UCSD-AML1 (cell line): ENCODE measurements at regions not wholly inside any gene's neighbourhood (a gene's known extent, or its start where the extent isn't known, plus 50 kb on each side); places are given as distances from the start of the nearest gene placed in this dataset.

ENCODE experiments used
- DNase-seq: peaks from one replicate; lab custom pipeline; 2025; ENCODE audit not compliant: unreplicated experiment; lab: John Stamatoyannopoulos, UW

GRCh38 chr7:41808541-41808940 lies 105.7 kb upstream of the INHBA start:
- DNase-seq: no peak

GRCh38 chr7:41803569-41803968 lies 100.7 kb upstream of the INHBA start:
- no peak for DNase-seq

GRCh38 chr7:41796331-41796730 lies 93.4 kb upstream of the INHBA start:
- DNase-seq: no peak

DNA sequence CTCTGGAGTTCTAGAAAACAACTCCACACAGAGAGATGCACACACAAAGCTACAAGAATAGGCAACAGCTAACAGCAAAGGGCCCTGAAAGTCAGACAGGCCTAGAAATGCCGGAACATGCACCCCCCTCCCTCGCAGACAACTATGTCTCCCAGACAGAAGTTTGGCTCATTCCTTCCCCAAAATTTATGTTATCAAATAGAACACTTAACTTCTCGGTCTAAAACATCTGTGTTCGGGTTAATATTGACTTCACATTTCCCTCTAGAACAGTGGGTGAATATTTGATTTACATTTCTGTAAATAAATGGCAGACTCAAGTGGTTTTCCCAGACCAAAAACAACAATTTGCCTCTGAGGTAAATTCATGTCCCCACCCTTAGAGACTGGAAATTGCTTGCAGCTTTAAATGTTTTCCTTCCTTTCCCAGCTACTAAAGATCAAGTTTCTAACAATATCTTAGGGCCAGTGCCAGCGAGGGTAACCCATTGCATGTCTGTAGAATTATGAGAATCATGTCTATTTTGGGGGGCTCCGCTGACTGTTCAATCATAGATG lies 92.5 kb upstream of the INHBA start:
- DNase-seq: no peak

GRCh38 chr7:41793556-41793955 lies 90.7 kb upstream of the INHBA start:
- no peak for DNase-seq

DNA sequence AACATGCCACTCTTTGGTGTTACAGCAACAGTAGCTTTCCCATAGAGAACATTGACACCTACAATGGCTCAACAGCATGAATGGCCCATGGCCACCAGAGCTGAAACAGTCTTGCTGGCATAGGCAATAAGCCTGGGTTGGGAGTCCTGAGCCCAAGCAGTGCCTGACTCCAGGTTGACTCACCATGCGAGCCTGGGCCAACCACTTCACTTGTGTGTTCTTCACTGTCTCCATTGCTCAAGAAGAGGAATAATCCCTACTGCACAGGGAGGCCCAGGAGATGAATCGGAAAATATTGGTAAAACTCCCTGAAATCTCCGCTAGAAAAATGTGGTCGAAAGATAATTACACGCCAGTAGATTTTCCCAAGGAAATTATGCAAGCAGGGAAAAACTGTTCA lies 89.2 kb upstream of the INHBA start:
- no peak for DNase-seq

DNA sequence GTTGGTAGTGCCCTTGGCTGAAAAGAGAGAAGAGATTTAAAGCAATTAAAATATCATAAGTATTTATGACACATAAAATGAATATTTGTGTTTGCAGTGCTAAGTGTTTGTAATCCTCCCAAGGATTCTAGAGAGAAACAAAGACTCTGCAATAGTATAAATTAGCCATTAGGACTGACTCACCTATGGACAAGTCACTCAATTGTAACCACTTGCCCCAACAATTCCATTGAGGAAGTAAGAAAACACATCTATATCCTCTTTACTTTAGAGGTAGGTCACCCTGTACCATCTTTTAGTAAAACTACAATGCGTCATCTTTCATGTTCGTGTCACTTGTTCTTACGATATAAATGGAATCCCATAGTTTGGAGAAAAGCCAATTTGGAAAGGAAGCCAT lies 85.7 kb upstream of the INHBA start:
- DNase-seq: no peak

DNA sequence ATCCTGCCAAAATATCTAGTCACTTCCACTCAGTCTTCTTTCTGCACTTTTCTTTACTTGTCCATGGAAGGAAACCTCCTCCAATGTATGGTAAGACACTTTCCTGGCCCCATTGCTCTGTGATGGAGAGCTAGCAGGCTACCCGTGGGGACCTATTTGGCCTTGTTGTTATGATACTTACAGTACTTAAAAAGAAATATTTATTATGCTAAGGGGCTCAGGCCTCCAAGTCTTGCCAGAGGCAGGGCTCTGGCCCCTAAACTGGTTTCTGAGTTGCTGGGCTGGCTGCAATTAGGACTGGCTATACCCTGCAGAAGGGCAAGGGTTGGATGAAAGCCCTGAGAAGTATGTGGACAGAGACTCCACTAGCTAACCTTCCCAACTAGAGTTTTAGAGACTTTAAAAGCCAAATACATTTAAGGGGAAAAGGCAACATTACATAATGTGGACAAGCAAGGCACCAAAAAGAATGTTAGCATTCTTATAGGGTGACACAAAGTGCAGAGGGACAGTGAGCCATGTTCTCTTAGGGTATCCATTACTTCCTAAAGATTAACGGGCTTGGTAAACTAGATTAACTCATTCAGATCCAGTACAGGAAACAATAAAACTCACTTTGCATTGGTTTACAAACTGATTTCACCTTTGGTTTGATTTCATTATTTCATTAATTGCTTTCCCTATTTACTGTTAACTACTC lies 84.9 kb upstream of the INHBA start:
- no peak for DNase-seq

DNA sequence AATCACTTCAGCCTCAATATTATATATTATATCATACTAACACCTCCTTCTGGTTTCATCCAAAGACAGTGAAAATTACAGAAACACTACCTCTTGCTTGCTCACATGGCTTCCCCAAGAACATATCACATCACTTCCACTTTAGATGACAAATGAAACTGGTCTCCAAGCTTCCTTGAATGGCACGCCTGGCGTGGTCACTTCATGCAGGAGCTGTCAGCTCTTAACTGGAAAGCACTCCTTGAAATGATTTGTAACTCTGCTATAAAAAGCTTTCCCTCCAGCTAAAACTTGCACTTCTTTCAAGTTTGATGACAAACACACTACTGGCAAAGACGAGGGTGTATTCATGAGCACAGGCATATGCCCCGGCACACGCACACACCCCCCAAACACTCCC lies 84.1 kb upstream of the INHBA start:
- peak; percentile 11 for DNase-seq

DNA sequence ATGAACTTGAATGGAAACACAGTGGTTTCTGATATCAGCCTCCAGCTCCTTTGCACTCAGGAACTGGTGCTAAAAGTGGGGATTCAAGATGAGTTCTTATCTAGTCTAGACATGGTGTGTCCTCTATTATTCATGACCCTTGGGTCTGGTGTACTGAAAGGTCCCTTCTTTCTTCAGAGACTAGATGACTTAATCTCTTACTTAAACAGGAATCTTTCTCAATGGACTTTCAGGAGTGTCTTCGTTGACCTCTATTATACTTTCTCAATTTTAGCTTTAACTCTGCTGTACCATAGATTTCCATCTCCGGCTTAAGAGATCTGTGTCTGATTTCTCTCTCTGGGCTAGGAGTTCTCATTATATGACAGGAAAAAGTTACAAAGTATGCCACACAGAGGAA lies 83.5 kb upstream of the INHBA start:
- no peak for DNase-seq

- DNase-seq: no peak
Observed at GRCh38 chr7:41785840-41786239, 83.0 kb upstream of the INHBA start.

DNA sequence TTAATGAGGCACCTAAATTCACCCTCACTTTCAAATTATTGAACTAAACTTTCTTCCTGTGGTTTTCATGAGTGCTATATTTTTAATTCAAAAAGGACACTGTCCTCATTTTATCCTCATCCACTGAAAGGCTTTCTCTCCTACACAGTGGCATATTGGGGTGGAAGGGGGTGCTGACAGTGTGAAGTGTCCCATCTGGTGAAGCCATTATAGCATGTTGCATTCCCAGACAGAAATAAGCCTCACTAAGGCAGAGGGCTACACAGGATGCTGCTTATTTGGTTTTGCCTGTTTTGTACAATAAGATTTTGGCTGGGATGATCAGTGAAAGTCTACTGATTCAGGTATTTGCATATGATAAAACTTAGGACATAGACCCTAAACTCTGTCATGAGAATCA lies 82.4 kb upstream of the INHBA start:
- no peak for DNase-seq

- DNase-seq: no peak
Observed at GRCh38 chr7:41779918-41780317, 77.0 kb upstream of the INHBA start.

DNA sequence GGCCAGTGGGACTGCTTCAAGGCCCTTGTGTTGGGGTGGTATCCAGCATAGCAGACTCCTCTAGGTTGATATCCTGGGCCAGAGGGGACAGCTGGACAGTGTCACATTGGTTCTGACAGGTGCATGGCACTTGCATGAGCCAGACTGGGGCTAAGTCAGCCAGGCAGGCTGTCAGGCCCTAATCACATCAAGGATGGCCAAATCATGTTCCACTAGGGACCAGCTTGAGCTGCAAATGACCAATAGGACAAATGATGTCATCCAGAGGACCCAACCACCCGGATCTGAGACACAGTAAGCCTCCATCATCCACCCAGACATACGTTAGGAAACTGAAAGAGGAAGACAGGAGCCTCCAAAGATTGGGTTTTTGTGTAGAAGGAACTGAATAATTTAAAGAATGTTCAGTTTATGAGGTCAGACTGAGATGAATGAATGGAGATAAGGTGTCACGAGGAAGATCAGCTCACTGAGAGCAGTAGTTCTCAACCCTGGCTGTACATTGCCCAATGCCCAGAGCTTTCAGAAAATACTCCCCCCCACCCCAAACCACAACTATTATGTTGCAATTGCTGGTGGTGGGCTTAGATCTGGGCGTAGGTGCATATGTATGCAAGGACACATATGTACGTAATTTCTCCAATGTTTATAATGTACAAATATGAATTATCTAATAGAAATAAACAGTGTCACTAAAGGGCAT lies 75.2 kb upstream of the INHBA start:
- DNase-seq: peak; percentile 10

DNA sequence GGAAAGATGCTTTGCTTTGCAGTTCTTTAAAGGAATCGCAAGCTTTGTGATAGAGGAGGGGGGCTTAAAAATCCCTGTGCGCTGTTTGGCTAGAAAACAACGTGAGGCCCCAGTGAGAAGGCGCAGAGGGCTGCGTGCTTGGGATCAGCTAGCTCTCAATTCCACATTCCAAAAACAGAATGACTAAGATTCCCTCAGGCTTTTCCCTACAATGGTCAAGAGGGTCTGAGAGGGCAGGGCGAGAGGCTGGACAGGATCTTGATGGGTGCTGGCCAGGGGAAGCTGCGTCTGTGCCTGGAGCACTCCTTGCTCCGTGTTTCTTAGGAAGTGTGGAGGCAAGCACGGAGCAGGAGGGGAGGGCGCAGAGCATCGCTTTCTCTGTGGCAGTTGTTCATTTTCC lies 72.1 kb upstream of the INHBA start:
- no peak for DNase-seq

DNA sequence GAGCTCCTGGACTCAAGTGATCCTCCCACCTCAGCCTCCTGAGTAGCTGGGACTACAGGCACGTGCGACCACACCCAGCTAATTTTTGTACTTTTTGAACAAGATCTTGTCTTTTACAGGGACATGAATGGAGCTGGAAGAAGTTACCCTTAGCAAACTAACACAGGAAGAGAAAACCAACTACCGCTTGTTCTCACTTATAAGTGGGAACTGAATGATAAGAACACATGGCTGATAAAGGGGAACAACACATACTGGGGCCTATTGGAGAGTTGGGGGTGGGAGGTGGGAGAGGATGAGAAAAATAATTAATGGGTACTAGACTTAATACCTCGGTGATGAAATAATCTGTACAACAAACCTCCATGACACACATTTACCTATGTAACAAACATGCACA lies 70.9 kb upstream of the INHBA start:
- no peak for DNase-seq

GRCh38 chr7:41771717-41772116 lies 68.8 kb upstream of the INHBA start:
- peak; percentile 14 for DNase-seq

- DNase-seq: no peak
Observed at GRCh38 chr7:41769162-41769561, 66.3 kb upstream of the INHBA start.

GRCh38 chr7:41763626-41764025 lies 60.7 kb upstream of the INHBA start:
- DNase-seq: no peak

DNA sequence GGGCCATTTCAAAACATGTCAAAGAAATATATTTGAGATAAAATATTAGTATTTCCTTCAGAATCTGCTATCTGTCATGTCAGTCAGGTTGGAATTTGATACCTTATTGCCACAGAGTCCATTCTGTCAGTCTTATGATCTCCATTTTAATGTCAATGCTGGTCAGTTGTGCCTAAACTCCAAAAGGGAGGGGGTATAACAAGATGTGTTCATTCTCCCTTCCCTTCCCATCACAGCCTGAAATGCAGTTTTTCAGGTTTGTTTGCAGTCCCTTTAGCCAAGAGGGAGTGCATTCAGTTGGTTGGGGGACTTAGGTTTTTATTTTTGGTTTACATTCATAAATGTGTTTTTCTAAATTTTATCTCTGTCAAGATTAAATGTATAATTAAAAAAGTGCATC lies 59.8 kb upstream of the INHBA start:
- no peak for DNase-seq

DNA sequence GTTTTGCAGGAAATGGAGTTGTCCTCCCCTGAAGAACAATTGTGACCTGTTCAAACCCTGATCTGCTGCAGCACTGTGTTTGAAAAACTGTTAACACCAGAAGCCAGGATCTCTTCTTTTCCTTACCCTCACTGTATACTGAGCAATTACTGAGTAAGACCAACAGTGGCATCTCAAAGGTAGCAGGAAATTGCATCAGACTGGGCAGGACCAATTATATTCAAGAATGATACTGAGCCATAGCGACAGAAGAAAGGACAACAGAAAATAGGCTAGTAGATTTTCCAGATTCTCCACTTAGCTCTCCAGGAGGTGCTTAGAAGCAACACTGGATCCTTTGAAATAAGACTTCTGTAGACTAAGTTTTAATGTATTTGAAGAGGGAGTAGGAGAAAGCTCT lies 57.4 kb upstream of the INHBA start:
- no peak for DNase-seq

DNA sequence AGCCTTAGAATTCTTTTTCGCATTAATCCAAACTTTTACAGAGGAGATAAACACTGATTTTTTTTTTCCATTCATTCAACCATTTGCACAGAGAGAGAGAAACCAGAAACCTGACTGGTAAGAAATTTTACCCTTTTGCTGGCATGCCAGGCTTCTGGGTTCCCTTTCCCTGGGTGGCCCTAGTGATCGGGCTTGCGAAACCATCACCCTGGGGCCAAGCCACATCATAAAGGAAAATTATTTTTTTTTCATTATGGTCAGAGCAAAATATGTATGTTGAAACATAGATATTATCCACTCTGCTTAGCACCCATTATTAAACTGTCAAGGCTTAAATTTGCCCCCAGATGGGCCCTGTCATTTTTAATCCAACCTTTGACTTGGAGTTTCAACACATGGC lies 55.4 kb upstream of the INHBA start:
- no peak for DNase-seq
